ENCODE measurements at regions not wholly inside any gene's neighbourhood (a gene's known extent, or its start where the extent isn't known, plus 50 kb on each side); places are given as distances from the start of the nearest gene placed in this dataset.

DNA sequence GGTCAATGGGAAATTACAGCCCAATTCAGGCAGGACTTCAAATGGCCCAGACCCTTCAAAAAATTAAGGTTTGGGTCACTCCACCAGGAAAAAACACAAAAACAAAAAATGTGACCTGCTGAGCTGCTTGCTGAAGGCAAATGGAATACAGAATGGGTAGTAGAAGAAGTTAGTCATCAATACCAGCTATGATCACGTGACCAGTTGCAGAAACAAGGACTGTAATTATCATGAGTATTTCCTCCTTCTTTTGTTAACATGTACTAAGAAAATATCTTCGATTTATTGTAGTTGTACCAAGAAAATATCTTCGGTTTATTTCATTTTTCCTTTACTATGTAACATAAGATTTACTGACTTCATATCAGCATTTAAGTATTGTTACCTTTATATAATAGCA, 1183.6 kb downstream of the CDH8 start:
- Histone ChIP-seq H3K79me2 (no peaks in the 10 kb centered on the region), H3K36me3 (replicated peaks; ENCODE audit: insufficient read depth, low read depth) (no peaks in the 10 kb centered on the region), H3K9me2 (replicated peaks; ENCODE audit: insufficient read depth) (no peaks in the 10 kb centered on the region), H3K4me2 (no peak overlapping the region), H3K4me1 (ENCODE audit: insufficient read depth) (no peaks in the 10 kb centered on the region), H3K9me3 (ENCODE audit: low read depth) (no peaks in the 10 kb centered on the region), H2AFZ (no peak overlapping the region), H3K27ac (no peak overlapping the region), H4K20me1 (ENCODE audit: insufficient read depth, poor library complexity, severe bottlenecking) (no peaks in the 10 kb centered on the region), H3K27me3 (no peaks in the 10 kb centered on the region), H3K4me3 (no peak overlapping the region)
- WGBS (ENCODE audit: low lambda C conversion rate, missing lambda C conversion rate): 77% methylated on average over 3 of the region's 3 CpGs
- DNase-seq (ENCODE audit: low spot score): no peak
- TF ChIP-seq, protein P1, sequence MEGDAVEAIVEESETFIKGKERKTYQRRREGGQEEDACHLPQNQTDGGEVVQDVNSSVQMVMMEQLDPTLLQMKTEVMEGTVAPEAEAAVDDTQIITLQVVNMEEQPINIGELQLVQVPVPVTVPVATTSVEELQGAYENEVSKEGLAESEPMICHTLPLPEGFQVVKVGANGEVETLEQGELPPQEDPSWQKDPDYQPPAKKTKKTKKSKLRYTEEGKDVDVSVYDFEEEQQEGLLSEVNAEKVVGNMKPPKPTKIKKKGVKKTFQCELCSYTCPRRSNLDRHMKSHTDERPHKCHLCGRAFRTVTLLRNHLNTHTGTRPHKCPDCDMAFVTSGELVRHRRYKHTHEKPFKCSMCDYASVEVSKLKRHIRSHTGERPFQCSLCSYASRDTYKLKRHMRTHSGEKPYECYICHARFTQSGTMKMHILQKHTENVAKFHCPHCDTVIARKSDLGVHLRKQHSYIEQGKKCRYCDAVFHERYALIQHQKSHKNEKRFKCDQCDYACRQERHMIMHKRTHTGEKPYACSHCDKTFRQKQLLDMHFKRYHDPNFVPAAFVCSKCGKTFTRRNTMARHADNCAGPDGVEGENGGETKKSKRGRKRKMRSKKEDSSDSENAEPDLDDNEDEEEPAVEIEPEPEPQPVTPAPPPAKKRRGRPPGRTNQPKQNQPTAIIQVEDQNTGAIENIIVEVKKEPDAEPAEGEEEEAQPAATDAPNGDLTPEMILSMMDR (IDR thresholded peaks at IDR 0.05; ENCODE audit: poor library complexity): no peak
- TF ChIP-seq EZH2phosphoT487 (IDR thresholded peaks at IDR 0.05; ENCODE audit: low read depth, severe bottlenecking, unreplicated experiment): no peak
- no peak for TF ChIP-seq EZH2 (IDR thresholded peaks at IDR 0.05; ENCODE audit: borderline replicate concordance)

DNA sequence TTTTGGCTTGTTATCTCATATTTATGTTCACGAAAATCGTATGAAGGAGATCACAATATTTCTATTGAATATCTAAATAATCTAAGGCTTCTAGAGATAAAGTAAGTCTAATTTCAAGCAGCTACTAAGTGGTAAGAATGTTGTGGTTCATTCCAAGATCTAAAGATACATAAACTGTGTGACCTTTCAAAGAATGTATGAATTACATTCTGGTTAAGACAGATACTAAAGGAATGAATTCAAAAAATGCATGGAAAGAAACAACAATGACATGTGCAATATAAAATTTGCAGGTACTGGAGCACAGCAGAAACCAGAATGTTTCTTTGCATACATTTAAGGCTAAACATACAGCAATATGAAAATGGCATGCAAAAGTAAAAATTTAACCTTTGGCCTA, 1214.6 kb downstream of the CDH8 start:
- no peak overlapping the region for H3K4me3 ChIP-seq
- H3K27ac ChIP-seq: no peak overlapping the region
- H3K9me2 ChIP-seq (replicated peaks; ENCODE audit: insufficient read depth): no peaks in the 10 kb centered on the region
- H3K27me3 ChIP-seq: no peaks in the 10 kb centered on the region
- no peak for DNase-seq (ENCODE audit: low spot score)
- H3K36me3 ChIP-seq (replicated peaks; ENCODE audit: insufficient read depth, low read depth): no peaks in the 10 kb centered on the region
- H3K4me2 ChIP-seq: no peak overlapping the region
- no peaks in the 10 kb centered on the region for H3K79me2 ChIP-seq
- H3K9me3 ChIP-seq (ENCODE audit: low read depth): no peaks in the 10 kb centered on the region
- no peak overlapping the region for H2AFZ ChIP-seq
- H4K20me1 ChIP-seq (ENCODE audit: insufficient read depth, poor library complexity, severe bottlenecking): no peaks in the 10 kb centered on the region
- 85% methylated on average over 2 of the region's 2 CpGs for WGBS (ENCODE audit: low lambda C conversion rate, missing lambda C conversion rate)
- TF ChIP-seq EZH2phosphoT487 (IDR thresholded peaks at IDR 0.05; ENCODE audit: low read depth, severe bottlenecking, unreplicated experiment) (no peak), EZH2 (IDR thresholded peaks at IDR 0.05; ENCODE audit: borderline replicate concordance) (no peak)
- TF ChIP-seq, protein P1 (IDR thresholded peaks at IDR 0.05; ENCODE audit: poor library complexity): no peak
- H3K4me1 ChIP-seq (ENCODE audit: insufficient read depth): no peaks in the 10 kb centered on the region

DNA sequence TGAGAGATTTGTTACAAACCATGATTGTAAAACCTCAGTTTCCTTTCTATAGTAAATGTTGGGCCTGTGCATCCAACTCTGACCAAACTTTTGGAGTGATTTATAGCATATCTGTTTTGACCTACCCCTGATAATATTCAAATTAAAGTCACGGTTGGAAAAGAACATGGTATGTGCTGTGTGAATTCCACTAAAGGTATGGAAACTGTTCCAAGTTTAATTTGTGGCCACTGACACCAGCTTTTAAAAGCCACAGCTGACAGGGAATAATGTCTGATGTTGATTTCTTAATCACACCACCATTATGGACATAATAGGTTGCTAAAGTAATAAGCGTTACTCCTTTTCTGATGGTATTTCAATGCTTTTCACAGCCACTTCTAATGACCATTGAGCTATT, 1215.9 kb downstream of the CDH8 start:
- 89% methylated on average over 2 of the region's 2 CpGs for WGBS (ENCODE audit: low lambda C conversion rate, missing lambda C conversion rate)
- Histone ChIP-seq H4K20me1 (ENCODE audit: insufficient read depth, poor library complexity, severe bottlenecking) (no peaks in the 10 kb centered on the region), H3K9me3 (ENCODE audit: low read depth) (no peaks in the 10 kb centered on the region), H3K79me2 (no peaks in the 10 kb centered on the region), H3K4me1 (ENCODE audit: insufficient read depth) (no peaks in the 10 kb centered on the region), H3K27me3 (no peaks in the 10 kb centered on the region), H3K36me3 (replicated peaks; ENCODE audit: insufficient read depth, low read depth) (no peaks in the 10 kb centered on the region), H3K27ac (no peak overlapping the region), H3K4me2 (no peak overlapping the region), H3K9me2 (replicated peaks; ENCODE audit: insufficient read depth) (no peaks in the 10 kb centered on the region), H3K4me3 (no peak overlapping the region), H2AFZ (no peak overlapping the region)
- no peak for DNase-seq (ENCODE audit: low spot score)
- TF ChIP-seq EZH2 (IDR thresholded peaks at IDR 0.05; ENCODE audit: borderline replicate concordance): no peak
- TF ChIP-seq, protein P1 (IDR thresholded peaks at IDR 0.05; ENCODE audit: poor library complexity): no peak
- no peak for TF ChIP-seq EZH2phosphoT487 (IDR thresholded peaks at IDR 0.05; ENCODE audit: low read depth, severe bottlenecking, unreplicated experiment)

DNA sequence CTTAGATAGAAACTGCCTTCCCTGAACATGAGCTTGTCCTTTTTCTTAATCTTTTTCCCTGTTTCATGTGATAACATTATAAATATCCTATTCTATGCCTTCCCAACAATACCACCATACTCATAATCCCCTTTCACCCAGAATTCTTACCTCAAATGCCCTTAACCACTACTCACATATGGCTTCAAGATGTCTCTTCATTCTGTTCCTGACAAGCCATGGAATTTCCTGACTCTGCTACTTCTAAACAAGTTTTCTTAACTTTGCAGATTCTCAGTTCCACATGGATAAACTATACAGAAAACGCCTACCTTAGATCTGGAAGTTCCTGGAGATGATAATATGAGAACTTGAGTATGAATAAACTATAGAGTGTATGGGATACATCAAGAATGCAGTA, 1217.8 kb downstream of the CDH8 start:
- Histone ChIP-seq H4K20me1 (ENCODE audit: insufficient read depth, poor library complexity, severe bottlenecking) (no peaks in the 10 kb centered on the region), H3K79me2 (no peaks in the 10 kb centered on the region), H3K27me3 (no peaks in the 10 kb centered on the region), H3K4me1 (ENCODE audit: insufficient read depth) (no peaks in the 10 kb centered on the region), H3K27ac (no peak overlapping the region), H3K4me2 (no peak overlapping the region), H3K9me2 (replicated peaks; ENCODE audit: insufficient read depth) (no peaks in the 10 kb centered on the region), H3K4me3 (no peak overlapping the region), H3K9me3 (ENCODE audit: low read depth) (no peaks in the 10 kb centered on the region), H2AFZ (no peak overlapping the region), H3K36me3 (replicated peaks; ENCODE audit: insufficient read depth, low read depth) (no peaks in the 10 kb centered on the region)
- TF ChIP-seq, protein P1 (IDR thresholded peaks at IDR 0.05; ENCODE audit: poor library complexity): no peak
- TF ChIP-seq EZH2phosphoT487 (IDR thresholded peaks at IDR 0.05; ENCODE audit: low read depth, severe bottlenecking, unreplicated experiment) (no peak), EZH2 (IDR thresholded peaks at IDR 0.05; ENCODE audit: borderline replicate concordance) (no peak)
- WGBS (ENCODE audit: low lambda C conversion rate, missing lambda C conversion rate): 85% methylated on average over 1 of the region's 1 CpG
- no peak for DNase-seq (ENCODE audit: low spot score)

All from hepatocyte (in vitro differentiated cells).